GM13976 (cell line): ENCODE measurements at regions not wholly inside any gene's neighbourhood (a gene's known extent, or its start where the extent isn't known, plus 50 kb on each side); places are given as distances from the start of the nearest gene placed in this dataset.

Experiments used
- DNase-seq: peaks from one replicate; pipeline ENCODE4 v3.0.0; 2012; ENCODE audit warnings: low spot score
- in situ Hi-C: fragments of 300-500 bp; cut with MboI; formaldehyde crosslinking; loops from one replicate; pipeline ENCODE4 v1.12.0; 2022; ENCODE audit warnings: low sequenced_read_pairs, mixed read lengths, inconsistent platforms; ENCODE audit not compliant: unreplicated experiment
- TF ChIP-seq, protein P1 (sequence below): IDR thresholded peaks from 2 replicates; pipeline ENCODE4 v1.5.1; 2012; ENCODE audit warnings: borderline replicate concordance, mild to moderate bottlenecking; ENCODE audit not compliant: insufficient read depth; ENCODE audit errors: extremely low read depth, missing control alignments, control extremely low read depth

DNA sequence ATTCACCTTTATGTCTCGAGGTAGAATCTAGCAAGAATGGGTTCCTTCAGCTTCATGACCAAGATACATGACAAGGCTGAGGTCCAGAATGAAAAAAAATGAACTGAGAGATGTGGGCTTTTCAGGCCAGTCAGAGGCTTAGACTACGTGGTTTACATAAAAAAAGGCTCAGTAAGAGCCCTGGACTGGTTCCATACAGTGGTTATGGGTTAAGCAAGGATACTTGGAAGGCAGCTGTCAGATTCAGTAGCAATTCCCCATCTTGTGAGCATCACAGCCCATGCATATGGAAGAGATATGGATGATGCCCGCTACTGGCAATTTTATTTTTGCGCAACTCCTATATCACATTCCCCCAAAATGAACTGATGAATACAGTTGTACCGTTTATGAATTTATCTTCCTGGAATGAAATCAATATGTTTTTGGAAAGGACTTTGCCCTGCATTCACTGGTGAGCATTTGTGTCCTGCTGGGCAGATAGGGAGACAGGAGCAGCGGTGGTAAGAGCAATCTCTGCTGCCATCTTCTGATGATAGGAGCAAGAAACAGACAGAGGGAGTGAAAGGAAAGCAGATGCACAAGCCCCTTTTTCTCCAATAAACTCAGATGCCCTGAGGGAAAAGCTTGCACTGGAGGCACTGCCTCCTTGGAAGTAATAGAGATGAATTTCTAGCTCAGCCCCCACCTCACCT is 280.4 kb downstream of the GALC start:
- TF ChIP-seq, protein P1, sequence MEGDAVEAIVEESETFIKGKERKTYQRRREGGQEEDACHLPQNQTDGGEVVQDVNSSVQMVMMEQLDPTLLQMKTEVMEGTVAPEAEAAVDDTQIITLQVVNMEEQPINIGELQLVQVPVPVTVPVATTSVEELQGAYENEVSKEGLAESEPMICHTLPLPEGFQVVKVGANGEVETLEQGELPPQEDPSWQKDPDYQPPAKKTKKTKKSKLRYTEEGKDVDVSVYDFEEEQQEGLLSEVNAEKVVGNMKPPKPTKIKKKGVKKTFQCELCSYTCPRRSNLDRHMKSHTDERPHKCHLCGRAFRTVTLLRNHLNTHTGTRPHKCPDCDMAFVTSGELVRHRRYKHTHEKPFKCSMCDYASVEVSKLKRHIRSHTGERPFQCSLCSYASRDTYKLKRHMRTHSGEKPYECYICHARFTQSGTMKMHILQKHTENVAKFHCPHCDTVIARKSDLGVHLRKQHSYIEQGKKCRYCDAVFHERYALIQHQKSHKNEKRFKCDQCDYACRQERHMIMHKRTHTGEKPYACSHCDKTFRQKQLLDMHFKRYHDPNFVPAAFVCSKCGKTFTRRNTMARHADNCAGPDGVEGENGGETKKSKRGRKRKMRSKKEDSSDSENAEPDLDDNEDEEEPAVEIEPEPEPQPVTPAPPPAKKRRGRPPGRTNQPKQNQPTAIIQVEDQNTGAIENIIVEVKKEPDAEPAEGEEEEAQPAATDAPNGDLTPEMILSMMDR = no peak
- in situ Hi-C loops = no loop called here
- no peak for DNase-seq

DNA sequence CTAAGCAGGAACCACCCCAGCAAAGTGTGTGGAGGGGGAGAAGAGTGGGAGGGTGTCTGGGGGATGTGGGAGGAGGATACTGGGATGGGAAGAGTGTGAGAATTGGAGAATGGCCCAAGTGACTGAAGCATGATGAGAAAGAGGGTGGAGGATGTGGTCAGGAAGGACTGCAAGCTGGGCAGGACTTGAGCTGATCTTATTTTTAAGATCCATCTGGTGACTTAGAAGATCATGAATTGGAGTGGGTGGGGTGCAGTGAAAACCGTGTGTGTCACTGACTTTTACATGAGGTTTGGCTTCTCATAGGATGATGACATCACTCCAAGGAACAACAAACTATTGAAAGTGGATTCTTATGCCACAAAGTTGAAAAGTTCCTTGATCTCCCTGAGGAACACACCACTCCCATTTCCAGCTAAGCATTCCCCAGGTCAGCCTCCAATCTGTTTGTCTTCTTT is 287.5 kb downstream of the GALC start:
- TF ChIP-seq, protein P1 = no peak
- DNase-seq = no peak
- in situ Hi-C loops = no loop called here

DNA sequence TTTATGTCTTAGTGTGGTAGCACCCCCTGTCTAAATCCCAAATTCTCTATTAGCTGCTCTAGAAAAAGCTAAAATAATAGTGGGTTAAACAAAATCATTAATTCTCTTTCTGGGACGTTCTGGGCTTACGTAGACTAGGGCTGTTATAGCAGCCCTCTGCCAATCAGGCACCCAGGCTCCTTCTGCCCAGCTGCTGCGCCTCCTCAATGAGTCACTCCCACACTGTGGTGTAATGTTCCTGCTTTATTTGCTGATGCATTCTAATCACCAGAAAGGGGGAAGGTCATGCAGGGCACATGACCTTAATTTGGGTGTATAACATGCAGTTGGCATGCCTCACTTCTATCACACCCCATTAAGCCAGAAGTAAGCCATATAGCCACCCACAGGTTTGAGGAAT is 294.5 kb downstream of the GALC start:
- no peak for DNase-seq
- in situ Hi-C loops = no loop called here
- TF ChIP-seq, protein P1 = no peak

DNA sequence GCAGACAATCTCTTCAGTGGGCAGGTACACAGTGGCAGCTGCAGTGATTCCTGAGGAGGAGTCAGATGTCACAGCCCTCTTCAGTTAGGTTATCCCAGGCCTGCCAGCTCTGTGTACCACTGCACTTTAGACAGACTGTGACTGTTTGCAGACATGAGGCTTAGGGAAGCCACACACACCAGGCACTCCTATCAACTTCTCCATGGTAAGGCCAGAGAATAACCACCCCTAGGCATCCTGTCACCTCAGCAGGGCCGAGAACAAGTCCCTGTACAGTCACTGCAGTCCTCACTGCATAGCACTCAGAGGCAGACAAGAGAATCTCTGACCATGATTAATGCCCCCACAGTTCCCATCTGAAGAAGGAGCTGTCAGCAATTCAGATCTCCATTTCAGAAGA is 296.5 kb downstream of the GALC start:
- DNase-seq = no peak
- in situ Hi-C loops = no loop called here
- TF ChIP-seq, protein P1 = no peak

DNA sequence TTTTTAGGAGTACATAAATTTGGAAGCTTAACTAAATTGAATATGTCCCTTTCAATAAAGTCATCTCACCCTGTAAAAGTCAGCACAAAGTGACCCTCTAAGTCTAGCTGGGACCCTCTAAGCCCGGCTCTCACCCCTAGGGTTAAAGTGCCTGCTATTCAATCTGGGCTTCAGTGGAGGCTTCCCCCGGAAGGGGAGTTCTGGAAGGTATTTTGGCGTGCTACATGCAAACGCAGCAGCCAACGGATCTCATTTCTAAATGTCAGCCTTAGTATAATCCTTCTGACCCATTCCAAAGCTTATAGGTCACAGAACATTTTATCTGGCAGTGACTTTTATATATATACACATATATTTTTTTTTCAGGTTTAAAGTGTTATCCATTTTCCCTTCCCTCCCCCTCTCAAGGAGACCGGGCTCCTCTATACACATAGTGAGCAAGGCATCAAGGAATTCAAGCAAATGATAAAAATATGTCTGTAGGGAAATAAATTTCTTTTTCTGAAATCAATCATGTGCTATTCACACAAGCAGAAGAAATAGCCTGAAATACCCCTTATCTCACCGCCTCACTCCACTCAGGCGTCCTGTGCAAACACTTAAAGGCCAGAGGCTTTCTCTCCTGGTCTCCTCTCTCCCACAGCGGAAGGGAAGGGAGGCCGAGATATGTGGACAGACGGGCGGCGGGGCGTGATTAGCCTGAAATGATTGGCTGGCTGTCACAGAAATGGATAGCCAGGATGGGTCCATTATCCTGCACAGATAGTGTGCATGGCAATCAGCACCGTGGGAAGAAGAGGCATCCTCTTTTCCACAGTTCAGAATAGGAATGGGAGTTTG is 301.7 kb downstream of the GALC start:
- in situ Hi-C loops = no loop called here
- TF ChIP-seq, protein P1 = no peak
- DNase-seq = no peak

DNA sequence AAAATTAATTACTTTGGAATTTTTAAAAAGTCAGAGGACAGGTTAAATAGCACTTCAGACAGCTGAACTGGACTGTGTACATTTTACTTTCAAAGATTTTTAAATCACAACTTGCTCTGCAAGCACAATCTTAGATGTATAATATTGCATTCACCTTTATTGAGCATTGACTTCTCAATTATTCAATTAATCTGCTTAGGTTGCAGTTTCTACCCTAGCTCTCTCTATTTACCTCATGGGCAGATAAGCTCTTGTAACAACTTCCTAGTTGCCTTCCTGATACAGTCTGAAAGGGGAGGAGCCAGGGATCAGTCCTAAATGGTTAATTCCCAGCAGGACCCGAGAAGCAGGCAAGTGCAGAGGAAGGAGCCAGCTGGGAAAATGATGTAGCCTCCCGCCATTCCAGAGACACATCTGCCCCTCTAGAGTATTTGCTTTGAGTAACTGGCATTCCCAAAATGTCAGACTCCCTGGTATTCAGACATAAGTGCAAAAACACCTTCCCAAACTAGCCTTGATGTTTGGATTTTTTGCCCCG is 302.8 kb downstream of the GALC start:
- DNase-seq = no peak
- in situ Hi-C loops = no loop called here
- TF ChIP-seq, protein P1 = no peak
